GM04503 (cell line): ENCODE measurements at regions not wholly inside any gene's neighbourhood (a gene's known extent, or its start where the extent isn't known, plus 50 kb on each side); places are given as distances from the start of the nearest gene placed in this dataset.
"Not testable (repeated sequence)": the region's sequence is repeated elsewhere in the genome, so short reads cannot be mapped to it uniquely, and the experiment has no call there.

ENCODE experiments used
- DNase-seq: peaks from one replicate; pipeline ENCODE4 v3.0.0-alpha.2; 2012; ENCODE audit warnings: low read depth

DNA sequence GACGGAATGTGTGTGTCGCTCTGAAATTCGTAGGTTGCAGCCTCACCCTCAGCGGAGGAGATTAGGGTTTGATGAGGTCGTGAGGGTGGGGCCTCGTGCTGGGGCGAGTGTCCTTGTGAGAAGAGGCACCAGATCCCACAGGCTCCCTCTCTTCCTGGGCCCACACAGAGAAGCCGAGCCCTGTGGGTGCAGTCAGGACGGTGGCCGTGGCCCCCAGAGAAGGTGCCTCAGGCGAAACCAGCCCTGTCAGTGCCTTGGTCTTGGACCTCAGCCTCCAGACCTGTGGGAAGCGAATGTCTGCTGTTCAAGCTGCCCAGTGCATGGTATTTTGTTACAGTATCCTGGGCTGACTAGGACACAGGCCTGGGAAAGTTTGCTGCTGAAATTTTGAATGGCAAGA is 108.0 kb upstream of the ALKAL2 start:
- DNase-seq: no peak

DNA sequence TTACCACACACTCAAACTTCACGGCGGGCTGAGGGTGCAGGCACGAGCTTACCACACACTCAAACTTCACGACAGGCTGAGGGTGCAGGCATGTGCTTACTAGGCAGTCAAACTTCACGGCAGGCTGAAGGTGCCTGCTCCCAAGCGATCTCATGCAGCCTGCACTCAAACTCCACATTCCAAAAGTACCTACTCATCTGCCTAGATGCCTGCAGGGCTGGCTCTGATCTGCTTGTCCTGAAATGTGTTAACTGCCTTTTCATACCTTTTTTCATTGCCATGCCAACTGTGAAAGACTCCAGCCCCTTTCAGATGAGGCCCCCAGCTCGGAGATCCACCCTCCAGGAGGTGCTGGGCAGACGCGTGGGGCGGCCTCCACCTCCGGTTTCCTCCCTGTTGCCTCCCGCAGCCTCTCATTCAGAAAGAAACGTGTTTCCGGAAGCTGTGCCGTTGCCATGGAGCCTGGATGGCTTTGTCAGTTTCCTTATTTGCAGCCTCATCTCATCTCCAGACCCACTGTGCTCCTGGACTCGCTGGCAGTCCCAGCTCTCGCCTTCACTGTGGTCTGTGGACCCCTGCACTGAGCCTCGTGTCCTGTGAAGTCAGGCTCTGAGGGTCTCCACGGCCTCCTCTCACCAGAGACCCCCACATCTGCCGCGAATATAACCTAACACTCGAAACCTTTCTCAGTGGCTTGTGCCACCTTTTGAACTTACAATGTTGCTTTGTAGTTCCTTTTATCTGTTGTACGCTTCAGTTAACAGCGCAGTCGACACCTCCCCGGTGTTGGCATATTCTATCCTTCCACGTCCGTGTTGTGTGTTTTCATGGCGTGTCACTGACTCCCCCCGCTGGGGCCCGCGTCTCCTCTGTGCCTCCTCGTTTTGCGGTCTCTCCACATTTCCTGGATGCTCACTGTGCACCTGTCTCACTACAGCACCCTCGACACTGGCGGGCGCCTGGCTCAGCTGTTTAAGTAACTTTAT is 106.1 kb upstream of the ALKAL2 start:
- peak; percentile 1 for DNase-seq

DNA sequence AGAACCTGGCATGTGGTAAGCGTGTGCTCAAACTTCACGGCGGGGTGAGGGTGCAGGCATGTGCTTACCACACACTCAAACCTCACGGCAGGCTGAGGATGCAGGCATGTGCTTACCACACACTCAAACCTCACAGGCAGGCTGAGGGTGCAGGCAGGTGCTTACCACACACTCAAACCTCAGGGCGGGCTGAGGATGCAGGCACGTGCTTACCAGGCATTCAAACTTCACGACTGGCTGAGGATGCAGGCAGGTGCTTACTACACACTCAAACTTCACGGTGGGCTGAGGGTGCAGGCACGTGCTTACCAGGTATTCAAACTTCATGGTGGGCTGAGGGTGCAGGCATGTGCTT is 105.0 kb upstream of the ALKAL2 start:
- no peak for DNase-seq

DNA sequence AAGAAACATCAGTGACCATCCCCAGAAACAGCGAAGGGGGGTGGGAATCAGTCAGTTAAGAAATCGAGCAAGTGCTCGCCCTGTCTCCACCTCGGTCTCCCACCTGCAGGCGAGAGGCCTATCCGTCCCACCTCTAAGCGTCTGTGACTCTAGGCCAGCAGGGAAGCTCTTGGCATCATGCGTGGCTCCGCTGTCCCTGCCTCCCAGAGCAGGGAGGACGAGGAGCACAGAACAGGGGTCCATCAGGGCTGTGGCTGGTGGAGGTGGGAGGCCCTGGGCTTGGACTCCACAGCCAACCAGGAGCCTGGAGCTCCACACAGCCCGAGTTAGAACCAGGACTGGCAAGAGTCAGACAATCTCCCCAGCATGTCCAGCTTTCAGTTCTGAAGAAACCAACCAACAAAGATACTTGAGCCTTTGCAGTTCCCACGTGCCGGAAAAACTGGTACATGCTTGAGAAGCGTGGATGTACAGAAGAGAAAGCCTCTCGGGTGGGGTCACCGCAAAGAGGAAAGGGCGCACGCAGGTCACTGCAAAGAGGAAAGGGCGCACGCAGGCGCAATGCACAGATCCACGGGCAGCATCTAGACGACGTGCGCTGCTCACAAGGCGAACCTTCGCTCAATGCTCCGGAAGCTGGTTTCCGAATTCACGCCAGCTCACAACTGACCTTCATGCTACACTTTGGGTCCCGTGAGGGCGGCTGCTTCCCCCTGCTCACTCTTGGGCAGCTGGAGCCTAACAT is 104.5 kb upstream of the ALKAL2 start:
- no peak for DNase-seq

DNA sequence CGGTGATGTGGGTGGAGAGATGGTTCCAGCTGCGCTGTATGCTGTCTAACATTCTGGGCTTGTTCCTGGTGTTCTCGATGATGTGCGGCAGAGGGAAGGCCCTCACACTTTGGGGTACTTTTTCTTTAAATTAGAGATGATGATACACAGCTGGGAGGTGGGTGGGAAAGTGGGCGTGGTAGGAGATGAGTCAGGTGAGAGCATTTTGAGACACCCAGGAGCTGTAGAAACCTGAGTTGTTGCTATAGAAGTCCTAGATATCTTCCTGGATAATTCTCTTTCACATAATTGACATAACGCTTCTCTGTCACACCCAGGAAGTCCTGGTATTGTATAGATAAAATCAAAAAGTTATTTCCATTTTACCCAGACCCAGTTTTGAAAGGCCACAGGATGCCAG is 103.8 kb upstream of the ALKAL2 start:
- DNase-seq: no peak

DNA sequence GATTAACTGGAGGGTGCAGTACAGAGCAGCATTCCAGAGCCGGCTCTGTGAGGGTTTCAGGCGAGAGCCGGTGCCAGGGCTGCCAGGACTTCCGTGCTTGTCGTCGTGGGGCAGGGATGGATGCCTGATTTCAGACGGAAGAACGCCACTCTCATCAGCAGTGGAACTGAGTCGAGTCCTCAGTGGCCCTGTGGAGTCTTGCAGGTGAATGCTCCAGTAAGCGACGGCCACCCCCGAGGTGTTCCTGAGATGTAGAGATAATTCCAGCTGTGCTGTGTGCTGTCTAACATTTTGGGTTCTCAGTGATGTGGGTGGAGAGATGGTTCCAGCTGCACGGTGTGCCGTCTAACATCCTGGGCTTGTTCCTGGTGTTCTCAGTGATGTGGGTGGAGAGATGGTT is 103.1 kb upstream of the ALKAL2 start:
- DNase-seq: no peak

DNA sequence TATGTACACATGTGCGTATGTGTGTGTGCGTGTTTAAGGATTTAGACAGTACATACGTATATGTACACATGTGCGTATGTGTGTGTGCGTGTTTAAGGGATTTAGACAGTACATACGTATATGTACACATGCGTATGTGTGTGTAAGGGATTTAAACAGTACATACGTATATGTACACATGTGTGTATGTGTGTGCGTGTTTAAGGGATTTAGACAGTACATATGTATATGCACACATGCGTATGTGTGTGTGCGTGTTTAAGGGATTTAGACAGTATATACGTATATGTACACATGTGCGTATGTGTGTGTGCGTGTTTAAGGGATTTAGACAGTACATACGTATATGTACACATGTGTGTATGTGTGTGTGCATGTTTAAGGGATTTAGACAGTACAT is 102.1 kb upstream of the ALKAL2 start:
- DNase-seq: not testable (repeated sequence)

DNA sequence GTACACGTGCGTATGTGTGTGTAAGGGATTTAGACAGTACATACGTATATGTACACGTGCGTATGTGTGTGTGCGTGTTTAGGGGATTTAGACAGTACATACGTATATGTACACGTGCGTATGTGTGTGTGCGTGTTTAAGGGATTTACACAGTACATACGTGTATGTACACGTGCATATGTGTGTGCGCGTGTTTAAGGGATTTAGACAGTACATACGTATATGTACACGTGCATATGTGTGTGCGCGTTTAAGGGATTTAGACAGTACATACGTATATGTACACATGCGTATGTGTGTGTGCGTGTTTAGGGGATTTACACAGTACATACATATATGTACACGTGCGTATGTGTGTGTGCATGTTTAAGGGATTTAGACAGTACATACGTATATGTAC is 100.9 kb upstream of the ALKAL2 start:
- DNase-seq: not testable (repeated sequence)

DNA sequence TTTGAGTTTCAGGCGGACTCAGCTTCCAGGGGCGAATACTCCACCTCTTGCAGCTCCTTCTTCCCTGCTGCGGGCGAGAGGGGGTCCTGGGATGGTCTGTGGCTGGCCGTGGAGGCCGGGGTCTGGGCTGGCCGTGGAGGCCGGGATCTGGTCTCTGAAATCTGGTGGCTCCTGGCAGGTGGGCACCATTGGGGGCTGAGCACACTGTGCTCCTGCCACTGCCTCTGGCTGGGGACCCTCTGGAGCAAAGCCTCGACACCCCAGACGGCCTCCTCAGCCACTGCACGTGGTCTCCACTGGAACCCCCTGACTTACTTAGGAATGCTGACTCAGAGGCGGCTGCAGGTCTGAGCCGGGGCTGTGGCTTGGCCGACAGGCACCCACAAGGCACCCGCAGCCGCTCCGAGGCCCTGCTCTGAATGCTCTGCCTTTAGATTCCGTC is 100.1 kb upstream of the ALKAL2 start:
- no peak for DNase-seq

DNA sequence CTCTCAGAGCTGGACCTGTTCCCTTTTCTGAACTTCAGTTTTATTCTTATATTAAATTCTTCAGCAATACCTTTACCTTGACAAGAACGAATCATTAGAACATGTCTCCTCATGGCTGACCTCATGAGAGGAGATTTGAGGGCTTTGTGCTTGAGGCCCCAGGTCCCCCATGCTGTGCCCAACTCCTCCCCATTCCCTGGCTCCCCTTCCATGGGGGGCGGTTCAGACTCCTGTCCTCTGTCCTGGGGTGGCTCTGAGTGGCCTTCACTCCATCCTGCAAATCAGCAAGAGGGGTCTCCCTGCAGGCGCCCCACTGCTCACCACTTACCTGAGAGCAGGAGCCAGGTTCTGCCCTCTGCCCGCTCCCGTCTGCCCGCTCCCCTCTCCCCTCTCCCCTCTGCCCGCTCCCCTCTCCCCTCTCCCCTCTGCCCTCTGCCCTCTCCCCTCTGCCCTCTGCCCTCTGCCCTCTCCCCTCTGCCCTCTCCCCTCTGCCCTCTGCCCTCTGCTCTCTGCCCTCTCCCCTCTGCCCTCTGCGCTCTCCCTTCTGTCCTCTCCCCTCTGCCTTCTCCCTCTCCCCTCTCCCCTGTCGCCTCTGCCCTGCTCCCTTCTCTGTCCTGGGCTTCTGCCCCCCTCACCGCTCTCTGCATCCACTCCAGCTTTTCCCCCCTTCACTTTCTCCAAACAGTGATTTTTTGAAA is 98.7 kb upstream of the ALKAL2 start:
- DNase-seq: no peak

DNA sequence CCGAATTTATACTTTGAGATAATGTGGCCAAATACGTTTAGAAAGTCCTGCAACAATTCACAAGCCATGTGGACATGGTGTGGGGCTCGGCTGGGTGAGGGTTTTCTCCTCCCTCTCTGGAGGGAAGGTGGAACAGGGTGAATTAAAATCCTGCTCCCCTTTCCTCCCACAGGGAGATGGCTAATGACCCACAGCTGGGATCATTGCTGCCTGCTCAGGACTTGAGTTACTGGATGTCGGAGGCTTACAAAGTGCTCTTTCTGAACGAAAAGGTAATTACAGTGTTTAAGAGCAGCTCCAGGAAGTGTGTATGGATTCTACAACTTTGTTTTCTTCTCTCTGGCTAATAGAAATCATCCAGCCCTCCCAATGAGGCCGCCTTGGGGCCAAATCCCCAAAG is 97.9 kb upstream of the ALKAL2 start:
- DNase-seq: no peak

DNA sequence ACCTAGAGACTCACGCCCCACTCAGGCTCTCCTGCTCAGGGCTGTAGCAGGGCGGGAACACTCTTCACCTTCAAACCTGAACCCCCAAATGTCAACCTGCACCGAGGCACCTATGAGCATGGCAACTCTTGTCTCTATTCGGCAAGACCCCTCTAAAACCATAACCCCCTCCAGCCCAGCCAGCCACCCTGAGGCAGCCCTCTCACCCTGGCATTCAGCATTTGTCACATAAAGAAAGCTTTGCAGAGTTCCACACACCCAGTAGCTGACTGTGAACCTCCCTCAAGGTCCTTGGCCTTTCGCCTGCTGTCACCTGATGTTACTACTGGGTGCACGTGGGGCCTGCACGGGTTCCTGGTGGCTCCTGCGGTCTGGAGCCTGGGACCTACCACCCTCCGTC is 97.2 kb upstream of the ALKAL2 start:
- DNase-seq: no peak

DNA sequence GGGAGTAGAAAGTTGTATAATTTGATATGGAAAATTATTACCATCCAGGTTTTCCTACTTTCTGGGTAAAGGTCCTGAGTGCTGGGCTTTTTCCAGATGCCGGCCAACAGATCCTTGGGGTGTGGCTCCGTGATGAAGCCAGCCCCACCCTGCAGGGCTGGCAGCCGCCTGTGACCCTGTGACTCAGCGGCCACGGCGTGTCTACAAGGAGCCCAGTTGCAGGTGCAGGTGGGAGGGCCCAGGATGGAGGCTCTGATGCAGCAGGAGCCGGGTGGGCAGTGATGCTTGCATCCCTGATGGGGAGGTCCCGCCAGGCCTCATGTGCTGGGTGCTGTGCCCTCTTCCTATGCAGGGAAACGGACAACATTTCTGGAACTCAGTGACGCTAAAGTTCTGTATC is 96.0 kb upstream of the ALKAL2 start:
- no peak for DNase-seq

DNA sequence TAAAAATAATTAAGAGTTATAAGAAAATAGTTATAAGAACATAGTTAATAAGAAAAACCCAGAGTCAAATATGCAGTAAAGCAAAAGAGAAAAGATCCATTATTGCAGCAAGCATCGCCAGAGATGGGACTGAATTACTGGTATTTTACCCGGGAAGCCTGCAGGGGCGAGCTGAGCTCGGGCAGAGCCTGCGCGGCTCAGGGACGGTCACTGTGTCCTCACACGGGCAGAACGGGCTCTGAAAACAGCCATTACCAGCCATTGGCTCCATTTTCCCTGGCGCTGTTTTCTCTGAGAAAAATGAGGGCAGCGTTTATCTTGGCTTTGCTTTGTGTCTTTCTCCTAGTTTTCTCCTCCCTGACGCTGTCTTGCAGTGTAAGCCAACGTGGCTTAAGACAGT is 95.3 kb upstream of the ALKAL2 start:
- DNase-seq: no peak

DNA sequence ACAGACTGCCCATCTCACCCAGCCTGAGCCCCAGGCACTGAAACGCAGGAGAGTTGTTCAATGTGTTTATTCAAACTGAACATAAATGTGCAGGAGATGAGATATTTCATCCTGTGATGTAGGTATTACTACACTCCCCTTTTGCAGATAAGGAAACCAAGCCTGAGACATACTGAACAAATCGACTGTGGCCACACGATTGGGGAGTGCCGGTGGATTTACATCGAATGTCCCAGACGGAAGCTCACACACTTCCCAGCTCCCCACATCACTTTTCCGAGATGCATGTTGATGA is 94.8 kb upstream of the ALKAL2 start:
- no peak for DNase-seq

DNA sequence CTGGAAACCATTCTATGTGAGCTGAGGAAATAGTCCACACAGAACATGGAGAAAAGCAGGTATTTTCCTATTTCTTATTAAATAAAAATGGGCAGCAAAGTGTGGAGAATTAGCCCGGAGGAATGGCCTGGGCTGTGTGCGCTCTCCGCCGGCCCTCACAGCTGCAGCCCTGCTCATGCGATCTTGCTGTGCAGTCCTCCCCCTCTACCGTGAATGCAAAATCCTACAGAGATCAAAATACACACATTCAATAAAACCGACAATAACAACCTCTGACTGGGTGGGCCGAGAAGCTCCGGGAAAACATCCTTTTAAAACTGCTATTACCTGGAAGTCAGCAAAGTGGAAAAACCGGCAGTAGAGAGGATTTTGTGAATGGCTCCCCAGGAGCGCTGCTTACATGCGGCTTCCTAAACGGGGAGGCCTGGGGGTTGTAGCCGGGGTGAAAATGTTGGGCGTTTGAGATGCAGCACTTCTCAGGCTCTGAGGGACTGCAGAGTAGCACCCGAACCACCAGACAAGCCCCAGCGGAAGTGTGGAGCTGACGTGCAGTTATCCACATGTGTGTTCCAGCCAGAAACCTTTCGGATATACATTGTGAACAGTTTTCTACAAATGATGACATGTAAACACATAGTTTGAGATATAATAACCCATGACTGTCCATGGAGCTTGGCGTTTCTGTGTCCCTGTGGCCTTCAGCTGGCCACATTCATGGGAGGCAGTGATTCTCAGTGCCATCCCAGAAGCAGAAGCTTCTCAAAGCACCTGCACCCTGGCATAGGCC is 94.2 kb upstream of the ALKAL2 start:
- DNase-seq: no peak

DNA sequence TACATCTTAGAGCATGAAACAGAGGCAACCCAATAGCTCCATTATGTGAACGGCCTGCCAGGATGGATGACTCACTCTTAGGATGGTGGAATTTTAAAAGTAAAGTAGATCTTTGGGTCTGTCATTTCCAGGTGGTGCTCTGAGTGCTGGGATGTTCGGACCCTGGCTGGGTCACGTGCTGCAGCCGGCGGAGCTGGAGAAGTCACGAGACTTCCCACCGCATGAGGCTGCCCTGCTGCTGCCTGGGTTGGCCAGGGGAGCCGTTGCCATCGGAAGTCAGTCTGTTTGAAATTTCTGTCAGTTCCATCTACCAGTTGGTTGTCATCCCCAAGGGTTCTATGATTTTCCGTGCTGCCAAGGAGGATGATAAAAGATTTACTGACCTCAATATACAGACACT is 93.3 kb upstream of the ALKAL2 start:
- DNase-seq: no peak

DNA sequence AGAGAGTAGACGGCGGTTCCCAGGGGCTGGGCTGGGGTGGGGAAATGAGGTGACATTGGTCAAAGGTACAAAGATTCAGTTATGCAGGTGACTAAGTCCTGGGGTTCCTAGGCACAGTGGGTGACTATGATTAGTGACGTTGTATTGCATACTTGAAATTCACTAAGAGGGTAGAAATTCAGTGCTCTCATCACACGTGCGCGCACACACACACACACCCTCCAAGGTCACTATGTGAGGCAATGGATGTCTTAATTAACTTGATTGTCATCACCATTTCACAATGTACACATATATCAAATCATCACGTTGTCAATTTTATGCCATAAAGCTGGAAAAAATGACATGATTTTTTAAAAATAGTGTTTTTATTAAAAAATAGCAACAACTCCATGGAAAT is 92.9 kb upstream of the ALKAL2 start:
- no peak for DNase-seq

DNA sequence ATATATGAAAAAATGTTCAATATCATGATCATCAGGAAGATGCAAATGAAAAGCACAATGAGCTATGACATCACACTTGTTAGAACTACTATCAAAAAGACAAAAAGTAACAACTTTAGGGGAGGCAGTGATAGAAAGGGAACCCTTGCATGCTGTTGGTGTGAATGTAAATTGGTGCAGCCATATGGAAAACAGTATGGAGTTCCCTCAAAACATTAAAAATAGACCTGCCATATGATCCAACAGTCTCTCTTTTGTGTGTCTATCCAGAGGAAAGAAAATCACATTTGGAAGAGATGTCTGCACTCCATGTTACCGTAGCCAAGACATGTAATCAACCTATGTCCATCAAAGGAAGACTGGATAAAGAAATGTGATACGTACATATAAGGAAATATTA is 92.3 kb upstream of the ALKAL2 start:
- DNase-seq: no peak

DNA sequence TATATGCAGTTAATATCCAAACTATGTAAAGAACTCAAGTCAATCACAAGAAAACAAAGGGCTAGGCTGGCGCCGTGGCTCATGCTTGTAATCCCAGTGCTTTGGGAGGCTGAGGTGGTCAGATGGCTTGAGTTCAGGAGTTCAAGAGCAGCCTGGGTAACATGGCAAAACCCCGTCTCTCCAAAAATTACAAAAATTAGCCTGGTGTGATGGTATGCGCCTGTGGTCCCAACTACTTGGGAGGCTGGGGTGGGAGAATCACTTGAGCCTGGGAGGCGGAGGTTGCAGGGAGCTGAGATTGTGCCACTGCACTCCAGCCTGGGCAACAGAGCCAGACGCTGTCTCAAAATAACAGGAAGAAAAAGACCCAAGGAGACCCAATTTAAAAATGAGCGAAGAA is 91.9 kb upstream of the ALKAL2 start:
- no peak for DNase-seq

DNA sequence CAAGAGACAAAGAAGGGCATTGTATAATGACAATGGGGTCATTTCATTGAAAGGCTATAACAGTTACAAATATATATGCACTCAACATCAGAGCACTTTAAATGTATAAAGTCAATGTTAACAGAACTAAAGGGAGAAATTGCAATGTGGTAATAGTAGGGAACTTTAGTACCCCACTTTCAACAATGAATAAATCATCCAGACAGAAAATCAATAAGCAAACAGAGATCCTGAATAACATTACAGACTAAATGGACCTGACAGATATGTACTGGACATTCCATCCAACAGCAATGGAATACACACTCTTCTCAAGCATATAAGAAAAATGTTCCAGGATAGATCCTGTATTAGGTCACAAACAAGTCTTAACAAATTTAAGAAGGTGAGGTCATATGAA is 90.5 kb upstream of the ALKAL2 start:
- DNase-seq: no peak

DNA sequence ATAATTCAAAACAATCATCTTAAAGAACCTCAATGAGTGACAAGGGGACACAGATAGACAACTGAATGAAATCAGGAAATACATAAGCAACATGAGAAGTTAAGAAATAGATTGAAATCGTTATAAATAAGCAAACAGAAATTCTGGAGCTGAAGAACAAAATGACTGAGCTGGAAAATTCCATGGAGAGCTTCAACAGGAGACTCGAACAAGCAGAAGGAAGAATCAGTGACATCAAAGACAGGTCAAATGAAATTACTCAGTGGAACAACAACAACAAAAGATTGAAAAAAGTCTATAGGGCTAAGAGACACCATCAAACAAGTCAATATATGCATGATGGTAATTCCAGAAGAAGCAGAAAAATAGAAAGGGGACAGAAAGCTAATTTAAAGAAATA is 89.5 kb upstream of the ALKAL2 start:
- no peak for DNase-seq
